ENCODE measurements at regions not wholly inside any gene's neighbourhood (a gene's known extent, or its start where the extent isn't known, plus 50 kb on each side); places are given as distances from the start of the nearest gene placed in this dataset.

GRCh38 chr20:7029019-7029418 is 261.5 kb downstream of the BMP2 start:
- Mint-ChIP-seq H3K4me1 (no peaks in the 10 kb centered on the region), H3K36me3 (no peaks in the 10 kb centered on the region), H3K9me3 (no peaks in the 10 kb centered on the region), H3K27me3 (ENCODE audit: low read depth in 2 of 2) (no peaks in the 10 kb centered on the region), H3K4me3 (no peak overlapping the region), H3K27ac (no peak overlapping the region)
- Histone ChIP-seq H3K27ac (ENCODE audit: low read length) (no peak overlapping the region), H3K4me1 (ENCODE audit: control insufficient read depth, insufficient read depth, low read length) (peaks cover 3% of the 10 kb centered on the region), H3K9me3 (ENCODE audit: control insufficient read depth, insufficient read depth, low read length) (no peaks in the 10 kb centered on the region), H3K4me3 (ENCODE audit: low read length) (no peak overlapping the region), H3K36me3 (ENCODE audit: control insufficient read depth, insufficient read depth, low read length) (no peaks in the 10 kb centered on the region), H3K27me3 (ENCODE audit: control insufficient read depth, insufficient read depth, low read length) (no peaks in the 10 kb centered on the region)
- intact Hi-C loops (cut with micrococcal nuclease): no loop called here
- WGBS (ENCODE audit: insufficient coverage): 89% methylated on average over 4 of the region's 4 CpGs
- TF ChIP-seq CTCF (IDR thresholded peaks at IDR 0.05): no peak
- DNase-seq (no peak), ATAC-seq (no peak)

GRCh38 chr20:7031222-7031621 is 263.7 kb downstream of the BMP2 start:
- Mint-ChIP-seq H3K27me3 (ENCODE audit: low read depth in 2 of 2) (no peaks in the 10 kb centered on the region), H3K4me1 (no peaks in the 10 kb centered on the region), H3K27ac (no peak overlapping the region), H3K4me3 (no peak overlapping the region), H3K36me3 (no peaks in the 10 kb centered on the region), H3K9me3 (peaks cover 7 to 9% of the 10 kb centered on the region in 2 donors)
- Histone ChIP-seq H3K27me3 (ENCODE audit: control insufficient read depth, insufficient read depth, low read length) (no peaks in the 10 kb centered on the region), H3K4me3 (ENCODE audit: low read length) (no peak overlapping the region), H3K9me3 (ENCODE audit: control insufficient read depth, insufficient read depth, low read length) (no peaks in the 10 kb centered on the region), H3K27ac (ENCODE audit: low read length) (no peak overlapping the region), H3K36me3 (ENCODE audit: control insufficient read depth, insufficient read depth, low read length) (no peaks in the 10 kb centered on the region), H3K4me1 (ENCODE audit: control insufficient read depth, insufficient read depth, low read length) (peaks cover under 1% of the 10 kb centered on the region)
- no peak for TF ChIP-seq CTCF (IDR thresholded peaks at IDR 0.05)
- ATAC-seq: no peak
- no peak for DNase-seq
- 19% methylated on average over 1 of the region's 1 CpG for WGBS (ENCODE audit: insufficient coverage)
- intact Hi-C loops (cut with micrococcal nuclease): no loop called here

- Mint-ChIP-seq H3K4me1 (no peaks in the 10 kb centered on the region), H3K27ac (no peak overlapping the region), H3K36me3 (no peaks in the 10 kb centered on the region), H3K9me3 (peaks cover 13 to 15% of the 10 kb centered on the region in 2 donors), H3K4me3 (no peak overlapping the region), H3K27me3 (ENCODE audit: low read depth in 2 of 2) (no peaks in the 10 kb centered on the region)
- no peaks in the 10 kb centered on the region for H3K4me1 ChIP-seq (ENCODE audit: control insufficient read depth, insufficient read depth, low read length)
- H3K36me3 ChIP-seq (ENCODE audit: control insufficient read depth, insufficient read depth, low read length): no peaks in the 10 kb centered on the region
- no peaks in the 10 kb centered on the region for H3K27me3 ChIP-seq (ENCODE audit: control insufficient read depth, insufficient read depth, low read length)
- no peak for ATAC-seq
- no peak overlapping the region for H3K4me3 ChIP-seq (ENCODE audit: low read length)
- 87% methylated on average over 2 of the region's 2 CpGs for WGBS (ENCODE audit: insufficient coverage)
- intact Hi-C loops (cut with micrococcal nuclease): no loop called here
- TF ChIP-seq CTCF (IDR thresholded peaks at IDR 0.05): no peak
- no peak for DNase-seq
- H3K27ac ChIP-seq (ENCODE audit: low read length): no peak overlapping the region
- H3K9me3 ChIP-seq (ENCODE audit: control insufficient read depth, insufficient read depth, low read length): no peaks in the 10 kb centered on the region
Observed at GRCh38 chr20:7038029-7038428, 270.5 kb downstream of the BMP2 start.

GRCh38 chr20:7057611-7058010 is 290.1 kb downstream of the BMP2 start:
- TF ChIP-seq CTCF (IDR thresholded peaks at IDR 0.05): no peak
- Mint-ChIP-seq H3K9me3 (peaks cover 0 to 3% of the 10 kb centered on the region in 2 donors), H3K27ac (no peak overlapping the region), H3K4me1 (no peaks in the 10 kb centered on the region), H3K27me3 (ENCODE audit: low read depth in 2 of 2) (no peaks in the 10 kb centered on the region), H3K4me3 (no peak overlapping the region), H3K36me3 (no peaks in the 10 kb centered on the region)
- DNase-seq: no peak
- no peak overlapping the region for H3K4me3 ChIP-seq (ENCODE audit: low read length)
- no peaks in the 10 kb centered on the region for H3K4me1 ChIP-seq (ENCODE audit: control insufficient read depth, insufficient read depth, low read length)
- ATAC-seq: no peak
- H3K27ac ChIP-seq (ENCODE audit: low read length): no peak overlapping the region
- intact Hi-C loops (cut with micrococcal nuclease): no loop called here
- no peaks in the 10 kb centered on the region for H3K9me3 ChIP-seq (ENCODE audit: control insufficient read depth, insufficient read depth, low read length)
- no peaks in the 10 kb centered on the region for H3K36me3 ChIP-seq (ENCODE audit: control insufficient read depth, insufficient read depth, low read length)
- H3K27me3 ChIP-seq (ENCODE audit: control insufficient read depth, insufficient read depth, low read length): no peaks in the 10 kb centered on the region
- 77% methylated on average over 3 of the region's 3 CpGs for WGBS (ENCODE audit: insufficient coverage)

Data from natural killer cell (primary cell).